ENCODE measurements at regions not wholly inside any gene's neighbourhood (a gene's known extent, or its start where the extent isn't known, plus 50 kb on each side); places are given as distances from the start of the nearest gene placed in this dataset.

- H3K36me3 ChIP-seq (ENCODE audit: control insufficient read depth in 4 of 4, insufficient read depth in 3 of 4, low read depth in 1 of 4, low read length in 3 of 4): no peaks in the 10 kb centered on the region
- peaks cover 3 to 10% (median 5%) of the 10 kb centered on the region in 4 donors for H3K9me3 ChIP-seq (ENCODE audit: control insufficient read depth in 4 of 4, low read length in 3 of 4)
- 78% methylated on average over 8 of the region's 8 CpGs for WGBS
- DNase-seq (ENCODE audit: low spot score): no peak
- peaks cover 0 to 4% (median 0%) of the 10 kb centered on the region in 4 donors for H3K27me3 ChIP-seq (ENCODE audit: control insufficient read depth in 4 of 4, insufficient read depth in 4 of 4, low read length in 3 of 4)
- H3K4me3 ChIP-seq (ENCODE audit: low read depth in 1 of 3, low read length in 3 of 3): no peak overlapping the region
- TF ChIP-seq ATF3 (IDR thresholded peaks at IDR 0.05): no peak
- no peak for TF ChIP-seq NR2F2 (IDR thresholded peaks at IDR 0.05)
- no peak for TF ChIP-seq CTCF (IDR thresholded peaks at IDR 0.05; ENCODE audit: low read depth, low read length, missing input control)
- TF ChIP-seq HNF4A (conservative IDR thresholded peaks at IDR 0.05): no peak
- TF ChIP-seq RXRA (IDR thresholded peaks at IDR 0.05): no peak
- TF ChIP-seq JUND (IDR thresholded peaks at IDR 0.05): no peak
- TF ChIP-seq MAX (IDR thresholded peaks at IDR 0.05): no peak
- no peak for TF ChIP-seq EGR1 (IDR thresholded peaks at IDR 0.05; ENCODE audit: low read depth in 2 of 2)
- no peak for TF ChIP-seq FOXA1 (IDR thresholded peaks at IDR 0.05)
- TF ChIP-seq YY1 (IDR thresholded peaks at IDR 0.05): no peak
- TF ChIP-seq GABPA (IDR thresholded peaks at IDR 0.05 in 1 of 2, conservative IDR thresholded peaks at IDR 0.05 in 1 of 2): no peak
- TF ChIP-seq RAD21 (IDR thresholded peaks at IDR 0.05): no peak
- no peak for TF ChIP-seq SP1 (IDR thresholded peaks at IDR 0.05)
- TF ChIP-seq HNF4G (IDR thresholded peaks at IDR 0.05): no peak
- no peak for TF ChIP-seq FOXA2 (IDR thresholded peaks at IDR 0.05)
- no peak for TF ChIP-seq ZBTB33 (IDR thresholded peaks at IDR 0.05)
- TF ChIP-seq TAF1 (conservative IDR thresholded peaks at IDR 0.05): no peak
- TF ChIP-seq REST (IDR thresholded peaks at IDR 0.05): no peak
- no peak overlapping the region for H3K9ac ChIP-seq (ENCODE audit: low read depth in 1 of 2, low read length in 2 of 2)
- H3K27ac ChIP-seq (ENCODE audit: low read depth in 1 of 2, low read length in 2 of 2): no peak overlapping the region
- H3K4me1 ChIP-seq (ENCODE audit: control insufficient read depth in 4 of 4, insufficient read depth in 4 of 4, low read length in 3 of 4): no peaks in the 10 kb centered on the region
Measured at GRCh38 chr7:98685541-98685940, 68.5 kb downstream of the NPTX2 start.

Measured in liver (tissue), 8 donors.